GM23248 (cell line): ENCODE measurements at regions not wholly inside any gene's neighbourhood (a gene's known extent, or its start where the extent isn't known, plus 50 kb on each side); places are given as distances from the start of the nearest gene placed in this dataset.

Experiments used
- EZH2 ChIP-seq: fragments of 200-600 bp; sonication (generic); IDR thresholded peaks from 2 replicates; pipeline ENCODE4 v1.6.1; 2018; ENCODE audit warnings: antibody characterized with exemption, mild to moderate bottlenecking; ENCODE audit not compliant: insufficient read depth, poor library complexity, severe bottlenecking
- EZH2phosphoT487 ChIP-seq: fragments of 200-600 bp; sonication (generic); IDR thresholded peaks from 2 replicates; pipeline ENCODE4 v1.6.1; 2018; ENCODE audit warnings: antibody characterized with exemption, moderate library complexity, mild to moderate bottlenecking, low read depth; ENCODE audit not compliant: insufficient read depth

DNA sequence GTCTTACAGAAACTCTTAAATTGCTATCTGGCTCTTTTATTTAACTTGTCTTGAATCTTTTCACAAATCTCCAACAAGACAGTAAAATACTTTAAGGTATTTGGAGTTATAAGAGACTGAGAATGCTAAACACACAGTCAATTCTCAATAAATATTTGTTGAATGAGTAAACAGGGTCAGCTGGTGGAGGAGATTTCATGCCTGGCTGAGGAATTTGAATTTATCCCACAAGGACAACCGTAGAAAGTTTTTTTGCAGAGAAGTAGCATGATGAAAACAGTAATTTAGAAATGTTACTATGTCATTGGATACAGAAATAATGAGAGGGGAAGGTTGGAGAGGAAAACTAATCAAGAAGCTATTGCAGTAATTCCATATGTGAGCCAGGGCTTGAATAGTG lies 1223.7 kb downstream of the PCDH17 start:
- TF ChIP-seq EZH2phosphoT487 (no peak), EZH2 (no peak)
